Chondrocyte (in vitro differentiated cells): ENCODE measurements at regions not wholly inside any gene's neighbourhood (a gene's known extent, or its start where the extent isn't known, plus 50 kb on each side); places are given as distances from the start of the nearest gene placed in this dataset.

Experiments used
- DNase-seq: peaks from one replicate; pipeline ENCODE4 v3.0.0; 2021; ENCODE audit warnings: mixed read lengths, low spot score
- H3K27ac Mint-ChIP-seq: one replicate; pipeline ENCODE4 v1.8.0; 2021; ENCODE audit warnings: mild to moderate bottlenecking, moderate library complexity, mixed read lengths; ENCODE audit not compliant: unreplicated experiment
- H3K27me3 Mint-ChIP-seq: 2 replicates; pipeline ENCODE4 v1.8.0; 2021; ENCODE audit warnings: low read depth, mixed read lengths
- H3K36me3 Mint-ChIP-seq: 2 replicates; pipeline ENCODE4 v1.8.0; 2021; ENCODE audit warnings: low read depth, mixed read lengths
- H3K4me1 Mint-ChIP-seq: 2 replicates; pipeline ENCODE4 v1.8.0; 2021; ENCODE audit warnings: low read depth, mild to moderate bottlenecking, mixed read lengths
- H3K4me3 Mint-ChIP-seq: one replicate; pipeline ENCODE4 v1.8.0; 2021; ENCODE audit warnings: mild to moderate bottlenecking, moderate library complexity, mixed read lengths; ENCODE audit not compliant: unreplicated experiment
- H3K9me3 Mint-ChIP-seq: 2 replicates; pipeline ENCODE4 v1.8.0; 2021; ENCODE audit warnings: low read depth, mixed read lengths
- TF ChIP-seq, protein P1 (sequence below): fragments of 200-600 bp; sonication (generic); IDR thresholded peaks from 2 replicates; pipeline ENCODE4 v1.5.0; 2021; ENCODE audit warnings: antibody characterized with exemption, mild to moderate bottlenecking, moderate library complexity

DNA sequence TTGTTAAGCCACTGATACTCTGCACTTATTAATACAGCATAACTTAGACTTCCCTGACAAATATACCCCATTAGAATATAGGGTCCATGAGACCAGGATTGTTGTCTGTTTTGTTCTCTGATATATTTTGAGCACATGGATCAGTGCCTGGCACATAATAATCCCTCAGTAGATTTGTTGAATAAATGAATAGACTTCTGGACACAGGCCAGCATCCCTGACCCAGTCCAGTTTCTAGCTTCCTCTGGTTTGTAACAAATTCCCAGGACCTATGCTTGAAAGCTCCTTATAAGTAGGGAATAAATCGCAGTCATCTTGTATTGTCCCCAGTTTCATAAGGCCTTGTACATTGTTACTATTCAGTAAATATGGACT, 58.2 kb upstream of the GADD45A start:
- DNase-seq: no peak
- TF ChIP-seq, protein P1, sequence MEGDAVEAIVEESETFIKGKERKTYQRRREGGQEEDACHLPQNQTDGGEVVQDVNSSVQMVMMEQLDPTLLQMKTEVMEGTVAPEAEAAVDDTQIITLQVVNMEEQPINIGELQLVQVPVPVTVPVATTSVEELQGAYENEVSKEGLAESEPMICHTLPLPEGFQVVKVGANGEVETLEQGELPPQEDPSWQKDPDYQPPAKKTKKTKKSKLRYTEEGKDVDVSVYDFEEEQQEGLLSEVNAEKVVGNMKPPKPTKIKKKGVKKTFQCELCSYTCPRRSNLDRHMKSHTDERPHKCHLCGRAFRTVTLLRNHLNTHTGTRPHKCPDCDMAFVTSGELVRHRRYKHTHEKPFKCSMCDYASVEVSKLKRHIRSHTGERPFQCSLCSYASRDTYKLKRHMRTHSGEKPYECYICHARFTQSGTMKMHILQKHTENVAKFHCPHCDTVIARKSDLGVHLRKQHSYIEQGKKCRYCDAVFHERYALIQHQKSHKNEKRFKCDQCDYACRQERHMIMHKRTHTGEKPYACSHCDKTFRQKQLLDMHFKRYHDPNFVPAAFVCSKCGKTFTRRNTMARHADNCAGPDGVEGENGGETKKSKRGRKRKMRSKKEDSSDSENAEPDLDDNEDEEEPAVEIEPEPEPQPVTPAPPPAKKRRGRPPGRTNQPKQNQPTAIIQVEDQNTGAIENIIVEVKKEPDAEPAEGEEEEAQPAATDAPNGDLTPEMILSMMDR: no peak
- no peak overlapping the region for H3K4me3 Mint-ChIP-seq
- H3K36me3 Mint-ChIP-seq: no peaks in the 10 kb centered on the region
- H3K9me3 Mint-ChIP-seq: peaks cover 11% of the 10 kb centered on the region
- H3K27me3 Mint-ChIP-seq: no peaks in the 10 kb centered on the region
- H3K4me1 Mint-ChIP-seq: peaks cover 11% of the 10 kb centered on the region
- H3K27ac Mint-ChIP-seq: no peak overlapping the region

DNA sequence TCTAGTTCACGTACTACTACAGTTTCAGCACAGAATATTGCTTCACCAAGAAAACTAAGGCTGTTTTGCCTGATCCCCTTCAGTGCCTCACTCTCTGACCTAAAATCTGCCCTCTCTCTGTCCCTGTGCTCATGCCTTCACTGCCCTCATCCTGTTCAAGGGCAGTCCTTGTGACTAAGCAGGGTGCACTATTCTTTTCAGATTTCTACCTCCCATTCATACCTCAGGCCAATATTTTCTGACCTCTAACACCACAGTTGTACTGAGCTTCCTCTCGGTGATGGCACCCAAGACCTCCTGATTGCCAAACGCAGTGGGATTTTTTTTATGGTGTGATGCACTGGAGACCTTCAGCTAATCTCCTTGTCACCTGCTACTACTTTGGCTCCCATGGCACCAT, 57.7 kb upstream of the GADD45A start:
- H3K9me3 Mint-ChIP-seq: peaks cover 11% of the 10 kb centered on the region
- no peaks in the 10 kb centered on the region for H3K27me3 Mint-ChIP-seq
- no peak for DNase-seq
- TF ChIP-seq, protein P1: no peak
- no peak overlapping the region for H3K4me3 Mint-ChIP-seq
- no peaks in the 10 kb centered on the region for H3K36me3 Mint-ChIP-seq
- H3K27ac Mint-ChIP-seq: no peak overlapping the region
- H3K4me1 Mint-ChIP-seq: peaks cover 11% of the 10 kb centered on the region

DNA sequence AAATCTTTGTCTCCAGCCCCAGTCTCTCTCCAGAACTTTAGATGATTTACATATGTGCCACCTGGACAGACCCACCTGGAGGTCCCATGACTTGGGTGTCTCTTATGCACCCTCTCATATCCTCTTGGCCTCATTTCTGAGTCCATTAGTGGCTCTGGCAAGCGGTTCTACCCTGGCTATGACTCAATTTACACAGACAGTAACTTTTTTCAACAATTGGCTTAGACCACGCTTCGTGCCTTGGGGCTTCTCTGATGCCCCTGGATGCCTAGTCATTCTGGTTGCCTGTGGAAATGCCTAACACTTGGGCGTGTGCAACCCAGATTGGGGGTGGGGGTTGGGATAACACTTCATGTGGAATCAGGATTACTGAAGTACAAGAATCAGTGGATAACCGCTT, 57.1 kb upstream of the GADD45A start:
- no peaks in the 10 kb centered on the region for H3K36me3 Mint-ChIP-seq
- no peak for DNase-seq
- no peak overlapping the region for H3K27ac Mint-ChIP-seq
- H3K4me1 Mint-ChIP-seq: peaks cover 11% of the 10 kb centered on the region
- no peaks in the 10 kb centered on the region for H3K27me3 Mint-ChIP-seq
- H3K4me3 Mint-ChIP-seq: no peak overlapping the region
- peaks cover 11% of the 10 kb centered on the region for H3K9me3 Mint-ChIP-seq
- TF ChIP-seq, protein P1: no peak

DNA sequence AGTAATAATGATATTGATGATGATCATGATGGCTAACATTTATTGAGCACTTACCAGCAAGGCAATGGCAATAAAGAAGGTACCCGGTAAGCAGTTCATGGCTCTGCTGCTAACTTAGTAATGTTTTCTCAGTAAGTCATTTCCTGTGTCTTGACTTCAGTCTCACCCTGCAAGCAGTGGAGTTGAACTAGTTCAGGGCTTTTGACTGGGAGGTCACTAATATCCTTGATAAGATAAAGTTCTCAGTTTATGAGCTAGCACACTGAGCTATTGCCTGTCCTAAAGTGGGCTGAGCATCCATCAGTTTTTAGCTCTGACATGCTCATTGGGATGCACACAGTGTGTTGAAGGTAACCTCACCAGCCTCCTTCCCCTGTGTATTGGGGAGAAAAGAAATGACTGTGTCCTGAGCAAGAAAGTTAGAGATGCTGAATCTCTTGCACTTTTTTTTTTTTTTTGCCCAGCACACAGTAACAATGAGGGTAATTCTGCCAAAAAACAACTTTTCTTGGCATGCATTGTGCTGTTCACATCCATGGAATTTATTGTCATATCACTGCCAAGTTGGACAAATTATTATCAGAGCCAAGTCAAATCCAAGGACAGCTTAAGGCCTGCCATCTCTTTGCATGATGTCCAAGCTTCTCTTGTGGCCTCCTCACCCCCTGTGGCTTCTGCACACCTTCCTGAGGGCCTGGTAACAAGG, 55.5 kb upstream of the GADD45A start:
- peaks cover 11% of the 10 kb centered on the region for H3K4me1 Mint-ChIP-seq
- TF ChIP-seq, protein P1: no peak
- H3K4me3 Mint-ChIP-seq: no peak overlapping the region
- no peaks in the 10 kb centered on the region for H3K36me3 Mint-ChIP-seq
- H3K9me3 Mint-ChIP-seq: peaks cover 11% of the 10 kb centered on the region
- no peak for DNase-seq
- H3K27me3 Mint-ChIP-seq: no peaks in the 10 kb centered on the region
- H3K27ac Mint-ChIP-seq: no peak overlapping the region

DNA sequence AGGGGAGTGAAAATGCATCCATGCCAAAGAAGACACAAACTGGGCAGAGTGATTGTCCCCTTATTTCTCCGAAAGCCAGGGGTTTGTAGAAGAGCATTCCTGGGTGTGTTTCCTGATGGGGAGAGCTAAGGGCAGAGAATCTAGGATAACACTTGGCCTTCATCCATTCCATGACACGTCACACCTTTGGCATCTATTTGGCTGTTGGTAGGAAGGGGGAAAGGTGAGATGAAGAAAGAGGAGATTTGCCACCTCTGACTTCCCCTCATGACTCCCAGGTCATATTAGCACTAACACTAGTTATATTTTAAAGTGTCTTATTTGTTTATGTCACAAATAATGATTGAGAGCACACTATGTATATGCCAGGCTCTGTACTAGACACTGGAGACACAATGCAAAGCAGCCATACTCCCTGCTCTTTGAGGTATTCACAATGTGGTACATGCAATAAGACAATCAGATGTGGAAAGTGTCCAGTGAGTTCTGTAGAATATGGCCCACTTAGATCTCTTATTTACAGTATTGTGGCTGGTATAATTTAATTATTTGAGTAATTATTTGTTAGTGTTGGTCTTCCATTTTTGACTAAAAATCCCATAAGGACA, 54.5 kb upstream of the GADD45A start:
- DNase-seq: no peak
- Mint-ChIP-seq H3K27ac (no peak overlapping the region), H3K36me3 (no peaks in the 10 kb centered on the region), H3K9me3 (peaks cover 11% of the 10 kb centered on the region), H3K4me1 (peaks cover 11% of the 10 kb centered on the region), H3K27me3 (no peaks in the 10 kb centered on the region), H3K4me3 (no peak overlapping the region)
- TF ChIP-seq, protein P1: no peak
